Ecto neural progenitor cell (in vitro differentiated cells): ENCODE measurements at regions not wholly inside any gene's neighbourhood (a gene's known extent, or its start where the extent isn't known, plus 50 kb on each side); places are given as distances from the start of the nearest gene placed in this dataset.
"Not testable (repeated sequence)": the region's sequence is repeated elsewhere in the genome, so short reads cannot be mapped to it uniquely, and the experiment has no call there.

Source experiments
- DNase-seq: peaks from one replicate; pipeline ENCODE4 v3.0.0-alpha.2; 2018; ENCODE audit warnings: low spot score

- no peak for DNase-seq
Observed at GRCh38 chr4:28388471-28388870, 1527.8 kb downstream of the STIM2 start.

- DNase-seq: no peak
Observed at GRCh38 chr4:28391877-28392276, 1531.2 kb downstream of the STIM2 start.

- no peak for DNase-seq
Observed at GRCh38 chr4:28402751-28403150, 1542.1 kb downstream of the STIM2 start.

- no peak for DNase-seq
Observed at GRCh38 chr4:28421221-28421620, 1560.6 kb downstream of the STIM2 start.

- DNase-seq: no peak
Observed at GRCh38 chr4:28426251-28426650, 1565.6 kb downstream of the STIM2 start.

GRCh38 chr4:28427306-28428085, 1566.9 kb downstream of the STIM2 start:
- no peak for DNase-seq

GRCh38 chr4:28432348-28433025, 1571.8 kb downstream of the STIM2 start:
- no peak for DNase-seq

- DNase-seq: no peak
Observed at GRCh38 chr4:28435314-28435713, 1574.7 kb downstream of the STIM2 start.

GRCh38 chr4:28436191-28437080, 1575.8 kb downstream of the STIM2 start:
- no peak for DNase-seq

- no peak for DNase-seq
Observed at GRCh38 chr4:28443371-28443770, 1582.7 kb downstream of the STIM2 start.

- DNase-seq: no peak
Observed at GRCh38 chr4:28443801-28444412, 1583.3 kb downstream of the STIM2 start.

GRCh38 chr4:28444886-28445496, 1584.3 kb downstream of the STIM2 start:
- DNase-seq: no peak

GRCh38 chr4:28449085-28449484, 1588.4 kb downstream of the STIM2 start:
- DNase-seq: no peak

GRCh38 chr4:28451346-28451745, 1590.7 kb downstream of the STIM2 start:
- DNase-seq: no peak

GRCh38 chr4:28462766-28463700, 1602.4 kb downstream of the STIM2 start:
- DNase-seq: no peak

GRCh38 chr4:28464823-28465222, 1604.2 kb downstream of the STIM2 start:
- DNase-seq: no peak

- DNase-seq: not testable (repeated sequence)
Observed at GRCh38 chr4:28466886-28467285, 1606.2 kb downstream of the STIM2 start.

GRCh38 chr4:28469387-28469786, 1608.7 kb downstream of the STIM2 start:
- no peak for DNase-seq

- DNase-seq: no peak
Observed at GRCh38 chr4:28469886-28470285, 1609.2 kb downstream of the STIM2 start.

GRCh38 chr4:28475381-28475780, 1614.7 kb downstream of the STIM2 start:
- DNase-seq: no peak

- DNase-seq: no peak
Observed at GRCh38 chr4:28479666-28480065, 1619.0 kb downstream of the STIM2 start.
